Liver (tissue), 3 donors: ENCODE measurements at regions not wholly inside any gene's neighbourhood (a gene's known extent, or its start where the extent isn't known, plus 50 kb on each side); places are given as distances from the start of the nearest gene placed in this dataset.
A peak's percentile ranks its signal among the peaks of the same experiment; 100 is the strongest.

Experiments
- CTCF ChIP-seq: fragments of 150-350 bp; IDR thresholded peaks from 2 replicates; pipeline ENCODE4 v1.5.1; 2017; ENCODE audit warnings: improper control_type of control experiment, low read depth, low read length; ENCODE audit not compliant: missing input control
- RXRA ChIP-seq, 2 donors: IDR thresholded peaks; 2 replicates each; pipeline ENCODE4 v1.6.1; 2017 to 2018; ENCODE audit warnings: antibody characterized with exemption in 2 of 2, mild to moderate bottlenecking in 1 of 2
- SP1 ChIP-seq: IDR thresholded peaks from 2 replicates; pipeline ENCODE4 v1.6.1; 2018; ENCODE audit warnings: antibody characterized with exemption, mild to moderate bottlenecking
- ZBTB33 ChIP-seq: IDR thresholded peaks from 2 replicates; pipeline ENCODE4 v1.6.1; 2016; ENCODE audit warnings: antibody characterized with exemption
- donor health status: healthy.
- donor health status: healthy.

- no peak for TF ChIP-seq CTCF
- peak; percentile 57 for TF ChIP-seq SP1
- TF ChIP-seq ZBTB33: no peak
- peak; percentile 63 to 80 for TF ChIP-seq RXRA (IDR thresholded peaks at IDR 0.05)
Measured at GRCh38 chr12:31868965-31869364, 90.2 kb upstream of the RESF1 start.
